ENCODE measurements at regions not wholly inside any gene's neighbourhood (a gene's known extent, or its start where the extent isn't known, plus 50 kb on each side); places are given as distances from the start of the nearest gene placed in this dataset.

DNA sequence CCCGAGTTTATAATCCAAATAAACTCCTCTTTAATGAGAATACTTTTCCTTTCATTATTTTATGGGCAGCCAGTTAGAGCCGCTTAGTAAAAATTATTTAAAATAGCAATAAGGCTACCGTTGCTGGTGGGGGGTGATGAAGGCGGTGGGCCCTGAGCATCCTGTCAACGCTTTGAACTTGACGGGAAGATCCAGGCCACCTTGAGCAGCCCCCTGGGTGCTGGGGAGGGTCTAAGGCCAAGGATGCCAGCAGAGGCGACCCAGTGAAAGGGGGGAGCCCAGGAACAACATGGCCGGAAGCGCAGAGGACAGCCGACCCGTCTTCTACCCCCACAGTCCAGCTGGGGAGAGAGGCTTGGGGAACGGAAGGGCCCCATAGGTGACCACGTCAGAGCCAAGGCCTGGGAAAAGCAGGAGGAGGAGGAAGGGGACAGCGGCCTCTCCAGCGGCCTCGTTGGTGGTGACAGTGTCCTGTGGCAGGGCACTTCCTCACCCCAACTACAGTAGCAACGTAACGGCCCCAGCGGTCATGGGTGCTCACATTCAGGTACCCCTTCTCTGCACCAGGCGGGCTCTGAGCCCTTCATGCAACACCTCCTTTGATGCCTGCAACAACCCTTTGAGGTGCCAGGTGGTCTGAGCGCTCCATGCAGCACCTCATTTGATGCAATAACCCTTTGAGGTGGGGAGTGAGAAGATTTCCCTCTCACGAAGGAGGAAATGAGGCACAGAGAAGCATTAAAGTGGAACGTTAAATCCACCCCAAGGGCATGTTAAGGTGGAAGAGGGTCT is 695.3 kb downstream of the TBC1D22A start:
- Histone ChIP-seq H3K9ac (ENCODE audit: low read length) (no peak overlapping the region), H3K9me2 (ENCODE audit: insufficient read depth) (no peaks in the 10 kb centered on the region), H3K27ac (ENCODE audit: low read depth, low read length) (no peak overlapping the region), H3K79me2 (ENCODE audit: insufficient read depth, low read length) (no peaks in the 10 kb centered on the region), H3K4me1 (ENCODE audit: control insufficient read depth in 1 of 2, insufficient read depth in 2 of 2, low read length in 2 of 2) (no peaks in the 10 kb centered on the region), H3K27me3 (ENCODE audit: insufficient read depth, low read length) (no peaks in the 10 kb centered on the region), H3K9me3 (ENCODE audit: control insufficient read depth in 1 of 2, insufficient read depth in 1 of 2, low read depth in 1 of 2, low read length in 2 of 2) (no peaks in the 10 kb centered on the region), H3K4me2 (ENCODE audit: low read length) (no peak overlapping the region), H3K36me3 (ENCODE audit: control insufficient read depth in 1 of 2, insufficient read depth in 2 of 2, low read length in 2 of 2) (no peaks in the 10 kb centered on the region), H2AFZ (ENCODE audit: low read depth, low read length, poor library complexity, severe bottlenecking) (no peak overlapping the region), H3K4me3 (replicated peaks in 1 of 2; ENCODE audit: low read depth in 1 of 2, low read length in 2 of 2) (no peak overlapping the region), H4K20me1 (ENCODE audit: insufficient read depth) (no peaks in the 10 kb centered on the region)
- no peak for ATAC-seq
- intact Hi-C loops (cut with micrococcal nuclease): loop anchor here (10.0 kb wide), 1 partner anchor 243 kb away; no protein-coding TSS in a partner anchor
- DNase-seq (ENCODE audit: low read depth, low spot score): no peak
- no TSS peak for BruUV-seq (replicated peaks)
- RAD21 ChIA-PET (ENCODE audit: low non-redundant PET in 1 of 2, low total read pairs in 2 of 2, uncharacterized antibody in 2 of 2, unreplicated experiment in 2 of 2): no interaction called here
- CTCF ChIA-PET: no interaction called here
- POLR2A ChIA-PET: no interaction called here
- no peak for TF ChIP-seq CEBPB (IDR thresholded peaks at IDR 0.05; ENCODE audit: low read depth)
- no peak for TF ChIP-seq ZFX (IDR thresholded peaks at IDR 0.05)
- no peak for TF ChIP-seq POLR2A (IDR thresholded peaks at IDR 0.05; ENCODE audit: borderline replicate concordance, extremely low read depth, insufficient read depth, insufficient read length)
- TF ChIP-seq, protein P1, sequence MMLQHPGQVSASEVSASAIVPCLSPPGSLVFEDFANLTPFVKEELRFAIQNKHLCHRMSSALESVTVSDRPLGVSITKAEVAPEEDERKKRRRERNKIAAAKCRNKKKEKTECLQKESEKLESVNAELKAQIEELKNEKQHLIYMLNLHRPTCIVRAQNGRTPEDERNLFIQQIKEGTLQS (IDR thresholded peaks at IDR 0.05): no peak
- no peak for TF ChIP-seq SP1 (IDR thresholded peaks at IDR 0.05; ENCODE audit: low read depth)
- no peak for TF ChIP-seq ELF1 (IDR thresholded peaks at IDR 0.05; ENCODE audit: borderline replicate concordance, low read depth)
- TF ChIP-seq TCF7L2 (IDR thresholded peaks at IDR 0.05; ENCODE audit: borderline replicate concordance, extremely low read depth, insufficient read depth, insufficient read length): no peak

DNA sequence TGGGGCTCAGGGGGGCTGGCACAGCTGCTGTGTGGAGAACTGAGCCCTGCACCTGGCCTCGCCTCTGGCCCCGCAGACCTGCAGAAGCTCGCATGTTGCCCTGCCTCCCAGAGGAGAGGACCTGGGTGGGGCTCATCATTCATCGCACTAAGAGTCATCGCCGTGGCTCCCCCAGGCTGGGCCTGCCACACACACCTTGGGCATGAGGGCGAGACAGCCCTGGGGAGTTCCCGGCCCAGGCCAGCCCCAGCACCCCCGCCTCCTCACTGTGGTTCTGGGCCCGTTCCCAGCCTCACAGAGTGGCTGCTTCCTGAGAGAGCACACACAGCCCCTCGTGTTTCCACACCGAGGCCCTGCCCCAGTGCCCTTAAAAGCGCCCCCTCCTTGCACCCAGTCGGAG is 694.6 kb downstream of the TBC1D22A start:
- Histone ChIP-seq H3K4me3 (replicated peaks in 1 of 2; ENCODE audit: low read depth in 1 of 2, low read length in 2 of 2) (no peak overlapping the region), H3K4me1 (ENCODE audit: control insufficient read depth in 1 of 2, insufficient read depth in 2 of 2, low read length in 2 of 2) (no peaks in the 10 kb centered on the region), H3K9me2 (ENCODE audit: insufficient read depth) (no peaks in the 10 kb centered on the region), H3K27me3 (ENCODE audit: insufficient read depth, low read length) (no peaks in the 10 kb centered on the region), H3K9ac (ENCODE audit: low read length) (no peak overlapping the region), H4K20me1 (ENCODE audit: insufficient read depth) (no peaks in the 10 kb centered on the region), H3K9me3 (ENCODE audit: control insufficient read depth in 1 of 2, insufficient read depth in 1 of 2, low read depth in 1 of 2, low read length in 2 of 2) (no peaks in the 10 kb centered on the region), H3K36me3 (ENCODE audit: control insufficient read depth in 1 of 2, insufficient read depth in 2 of 2, low read length in 2 of 2) (no peaks in the 10 kb centered on the region), H3K27ac (ENCODE audit: low read depth, low read length) (no peak overlapping the region), H3K4me2 (ENCODE audit: low read length) (no peak overlapping the region), H3K79me2 (ENCODE audit: insufficient read depth, low read length) (no peaks in the 10 kb centered on the region), H2AFZ (ENCODE audit: low read depth, low read length, poor library complexity, severe bottlenecking) (no peak overlapping the region)
- ATAC-seq: no peak
- BruUV-seq (replicated peaks): no TSS peak
- ChIA-PET CTCF (no interaction called here), POLR2A (no interaction called here), RAD21 (ENCODE audit: low non-redundant PET in 1 of 2, low total read pairs in 2 of 2, uncharacterized antibody in 2 of 2, unreplicated experiment in 2 of 2) (no interaction called here)
- DNase-seq (ENCODE audit: low read depth, low spot score): no peak
- TF ChIP-seq JUND (IDR thresholded peaks at IDR 0.05) (no peak), EZH2 (IDR thresholded peaks at IDR 0.05) (no peak), ELF1 (IDR thresholded peaks at IDR 0.05; ENCODE audit: borderline replicate concordance, low read depth) (no peak), RAD21 (IDR thresholded peaks at IDR 0.05; ENCODE audit: low read depth) (no peak), EGR1 (IDR thresholded peaks at IDR 0.05; ENCODE audit: low read depth) (no peak), SRF (IDR thresholded peaks at IDR 0.05; ENCODE audit: low read depth) (no peak)
- TF ChIP-seq, protein P1 (IDR thresholded peaks at IDR 0.05): no peak
- intact Hi-C loops (cut with micrococcal nuclease): loop anchor here (10.0 kb wide), 1 partner anchor 242 kb away; no protein-coding TSS in a partner anchor
